NB4 (cell line): ENCODE measurements at regions not wholly inside any gene's neighbourhood (a gene's known extent, or its start where the extent isn't known, plus 50 kb on each side); places are given as distances from the start of the nearest gene placed in this dataset.

Source experiments
- POLR2A ChIP-seq: IDR thresholded peaks from 2 replicates; pipeline ENCODE4 v1.6.1; 2011; ENCODE audit warnings: mild to moderate bottlenecking; ENCODE audit not compliant: insufficient read length; ENCODE audit errors: extremely low read depth
- TF ChIP-seq, protein P1 (sequence below): IDR thresholded peaks from one replicate; pipeline ENCODE4 v1.5.1; 2012; ENCODE audit warnings: low read depth, low read length

- TF ChIP-seq, protein P1, sequence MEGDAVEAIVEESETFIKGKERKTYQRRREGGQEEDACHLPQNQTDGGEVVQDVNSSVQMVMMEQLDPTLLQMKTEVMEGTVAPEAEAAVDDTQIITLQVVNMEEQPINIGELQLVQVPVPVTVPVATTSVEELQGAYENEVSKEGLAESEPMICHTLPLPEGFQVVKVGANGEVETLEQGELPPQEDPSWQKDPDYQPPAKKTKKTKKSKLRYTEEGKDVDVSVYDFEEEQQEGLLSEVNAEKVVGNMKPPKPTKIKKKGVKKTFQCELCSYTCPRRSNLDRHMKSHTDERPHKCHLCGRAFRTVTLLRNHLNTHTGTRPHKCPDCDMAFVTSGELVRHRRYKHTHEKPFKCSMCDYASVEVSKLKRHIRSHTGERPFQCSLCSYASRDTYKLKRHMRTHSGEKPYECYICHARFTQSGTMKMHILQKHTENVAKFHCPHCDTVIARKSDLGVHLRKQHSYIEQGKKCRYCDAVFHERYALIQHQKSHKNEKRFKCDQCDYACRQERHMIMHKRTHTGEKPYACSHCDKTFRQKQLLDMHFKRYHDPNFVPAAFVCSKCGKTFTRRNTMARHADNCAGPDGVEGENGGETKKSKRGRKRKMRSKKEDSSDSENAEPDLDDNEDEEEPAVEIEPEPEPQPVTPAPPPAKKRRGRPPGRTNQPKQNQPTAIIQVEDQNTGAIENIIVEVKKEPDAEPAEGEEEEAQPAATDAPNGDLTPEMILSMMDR = peak; percentile 56
- no peak for TF ChIP-seq POLR2A
Observed at GRCh38 chr20:43243672-43244269, 54.1 kb upstream of the PTPRT start.
